ENCODE measurements at regions not wholly inside any gene's neighbourhood (a gene's known extent, or its start where the extent isn't known, plus 50 kb on each side); places are given as distances from the start of the nearest gene placed in this dataset.

GRCh38 chr12:77697126-77697525 lies 133.6 kb upstream of the NAV3 start:
- TF ChIP-seq POLR2A (IDR thresholded peaks at IDR 0.05) = no peak
- no peak for TF ChIP-seq POLR2AphosphoS5 (IDR thresholded peaks at IDR 0.05)
- TF ChIP-seq, protein P1, sequence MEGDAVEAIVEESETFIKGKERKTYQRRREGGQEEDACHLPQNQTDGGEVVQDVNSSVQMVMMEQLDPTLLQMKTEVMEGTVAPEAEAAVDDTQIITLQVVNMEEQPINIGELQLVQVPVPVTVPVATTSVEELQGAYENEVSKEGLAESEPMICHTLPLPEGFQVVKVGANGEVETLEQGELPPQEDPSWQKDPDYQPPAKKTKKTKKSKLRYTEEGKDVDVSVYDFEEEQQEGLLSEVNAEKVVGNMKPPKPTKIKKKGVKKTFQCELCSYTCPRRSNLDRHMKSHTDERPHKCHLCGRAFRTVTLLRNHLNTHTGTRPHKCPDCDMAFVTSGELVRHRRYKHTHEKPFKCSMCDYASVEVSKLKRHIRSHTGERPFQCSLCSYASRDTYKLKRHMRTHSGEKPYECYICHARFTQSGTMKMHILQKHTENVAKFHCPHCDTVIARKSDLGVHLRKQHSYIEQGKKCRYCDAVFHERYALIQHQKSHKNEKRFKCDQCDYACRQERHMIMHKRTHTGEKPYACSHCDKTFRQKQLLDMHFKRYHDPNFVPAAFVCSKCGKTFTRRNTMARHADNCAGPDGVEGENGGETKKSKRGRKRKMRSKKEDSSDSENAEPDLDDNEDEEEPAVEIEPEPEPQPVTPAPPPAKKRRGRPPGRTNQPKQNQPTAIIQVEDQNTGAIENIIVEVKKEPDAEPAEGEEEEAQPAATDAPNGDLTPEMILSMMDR (IDR thresholded peaks at IDR 0.05) = no peak
- 100% methylated on average over 1 of the region's 1 CpG for WGBS
- intact Hi-C loops (cut with DNase I) = no loop called here
- H3K4me3 ChIP-seq = no peak overlapping the region
- no peaks in the 10 kb centered on the region for H3K27me3 ChIP-seq (replicated peaks; ENCODE audit: insufficient read depth)
- no peaks in the 10 kb centered on the region for H3K4me1 ChIP-seq (replicated peaks)
- no peaks in the 10 kb centered on the region for H3K9me3 ChIP-seq
- no peak overlapping the region for H3K27ac ChIP-seq
- H3K36me3 ChIP-seq = no peaks in the 10 kb centered on the region
- no peak for DNase-seq (ENCODE audit: low spot score)

DNA sequence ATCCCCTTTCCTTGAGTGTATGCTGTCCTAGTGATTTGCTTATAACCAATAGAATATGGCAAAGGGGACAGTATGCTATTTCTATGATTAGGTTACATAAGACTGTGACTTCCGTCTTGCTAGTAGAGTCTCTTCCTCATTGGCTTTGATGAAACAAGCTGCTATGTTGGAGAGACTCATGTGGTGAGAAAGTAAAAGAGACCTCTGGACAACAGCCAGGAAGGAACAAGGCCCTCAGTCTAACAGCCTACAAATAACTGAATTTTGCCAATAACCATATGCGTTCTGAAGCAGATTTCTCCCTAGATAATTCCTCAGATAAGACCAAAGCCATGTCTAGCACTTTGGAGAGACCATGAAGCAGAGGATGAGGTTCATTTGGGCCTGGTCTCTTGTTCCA lies 134.5 kb upstream of the NAV3 start:
- 83% methylated on average over 2 of the region's 2 CpGs for WGBS
- no peak for TF ChIP-seq POLR2A (IDR thresholded peaks at IDR 0.05)
- TF ChIP-seq POLR2AphosphoS5 (IDR thresholded peaks at IDR 0.05) = no peak
- TF ChIP-seq, protein P1 (IDR thresholded peaks at IDR 0.05) = no peak
- H3K27ac ChIP-seq = no peak overlapping the region
- intact Hi-C loops (cut with DNase I) = no loop called here
- no peaks in the 10 kb centered on the region for H3K9me3 ChIP-seq
- DNase-seq (ENCODE audit: low spot score) = no peak
- H3K27me3 ChIP-seq (replicated peaks; ENCODE audit: insufficient read depth) = no peaks in the 10 kb centered on the region
- no peaks in the 10 kb centered on the region for H3K36me3 ChIP-seq
- no peaks in the 10 kb centered on the region for H3K4me1 ChIP-seq (replicated peaks)
- no peak overlapping the region for H3K4me3 ChIP-seq

- TF ChIP-seq POLR2A (IDR thresholded peaks at IDR 0.05) (no peak), POLR2AphosphoS5 (IDR thresholded peaks at IDR 0.05) (no peak)
- TF ChIP-seq, protein P1 (IDR thresholded peaks at IDR 0.05) = no peak
- no peaks in the 10 kb centered on the region for H3K27me3 ChIP-seq (replicated peaks; ENCODE audit: insufficient read depth)
- no peaks in the 10 kb centered on the region for H3K36me3 ChIP-seq
- no peak overlapping the region for H3K4me3 ChIP-seq
- H3K27ac ChIP-seq = no peak overlapping the region
- intact Hi-C loops (cut with DNase I) = loop anchor here (5.0 to 10.0 kb wide), 3 partner anchors 365 to 642 kb away; no protein-coding TSS in a partner anchor
- H3K9me3 ChIP-seq = no peaks in the 10 kb centered on the region
- no peaks in the 10 kb centered on the region for H3K4me1 ChIP-seq (replicated peaks)
- no peak for DNase-seq (ENCODE audit: low spot score)
Measured at GRCh38 chr12:77689510-77690086, 141.1 kb upstream of the NAV3 start.

- Histone ChIP-seq H3K4me1 (replicated peaks) (no peaks in the 10 kb centered on the region), H3K27me3 (replicated peaks; ENCODE audit: insufficient read depth) (no peaks in the 10 kb centered on the region), H3K9me3 (no peaks in the 10 kb centered on the region), H3K4me3 (no peak overlapping the region), H3K36me3 (no peaks in the 10 kb centered on the region), H3K27ac (no peak overlapping the region)
- 37% methylated on average over 3 of the region's 3 CpGs for WGBS
- TF ChIP-seq POLR2AphosphoS5 (IDR thresholded peaks at IDR 0.05) (no peak), POLR2A (IDR thresholded peaks at IDR 0.05) (no peak)
- TF ChIP-seq, protein P1 (IDR thresholded peaks at IDR 0.05) = no peak
- no peak for DNase-seq (ENCODE audit: low spot score)
- intact Hi-C loops (cut with DNase I) = loop anchor here (5.0 to 10.0 kb wide), 3 partner anchors 363 to 640 kb away; no protein-coding TSS in a partner anchor
Measured at GRCh38 chr12:77687321-77687720, 143.4 kb upstream of the NAV3 start.

- WGBS = 67% methylated on average over 2 of the region's 2 CpGs
- Histone ChIP-seq H3K4me1 (replicated peaks) (no peaks in the 10 kb centered on the region), H3K27ac (no peak overlapping the region), H3K27me3 (replicated peaks; ENCODE audit: insufficient read depth) (no peaks in the 10 kb centered on the region), H3K36me3 (no peaks in the 10 kb centered on the region), H3K4me3 (no peak overlapping the region), H3K9me3 (no peaks in the 10 kb centered on the region)
- DNase-seq (ENCODE audit: low spot score) = no peak
- no peak for TF ChIP-seq POLR2A (IDR thresholded peaks at IDR 0.05)
- TF ChIP-seq, protein P1 (IDR thresholded peaks at IDR 0.05) = no peak
- TF ChIP-seq POLR2AphosphoS5 (IDR thresholded peaks at IDR 0.05) = no peak
- intact Hi-C loops (cut with DNase I) = loop anchor here (5.0 to 10.0 kb wide), 3 partner anchors 362 to 639 kb away; no protein-coding TSS in a partner anchor
Measured at GRCh38 chr12:77686760-77687159, 143.9 kb upstream of the NAV3 start.
